ENCODE measurements at regions not wholly inside any gene's neighbourhood (a gene's known extent, or its start where the extent isn't known, plus 50 kb on each side); places are given as distances from the start of the nearest gene placed in this dataset.

DNA sequence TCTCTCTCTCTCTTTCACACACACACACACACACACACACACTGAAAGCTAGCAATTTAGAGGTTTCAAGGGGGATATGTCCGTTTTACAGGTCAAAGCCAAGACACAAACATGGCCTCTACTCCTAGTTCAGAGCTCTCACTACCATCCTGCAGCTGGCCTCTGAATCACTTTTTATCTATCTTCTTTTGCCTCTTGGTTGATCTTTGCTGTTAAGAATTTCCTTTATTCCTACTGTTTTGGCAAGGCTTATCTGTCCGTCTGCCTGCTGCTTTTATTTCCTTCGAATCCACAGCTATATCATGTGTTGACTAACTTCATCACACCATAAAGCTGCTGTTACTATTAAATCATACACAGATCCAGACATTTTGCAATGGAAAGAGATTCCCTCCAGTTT, 543.0 kb downstream of the PLCL1 start:
- no peak for TF ChIP-seq ZFX (IDR thresholded peaks at IDR 0.05; ENCODE audit: borderline replicate concordance)
- TF ChIP-seq, protein P1, sequence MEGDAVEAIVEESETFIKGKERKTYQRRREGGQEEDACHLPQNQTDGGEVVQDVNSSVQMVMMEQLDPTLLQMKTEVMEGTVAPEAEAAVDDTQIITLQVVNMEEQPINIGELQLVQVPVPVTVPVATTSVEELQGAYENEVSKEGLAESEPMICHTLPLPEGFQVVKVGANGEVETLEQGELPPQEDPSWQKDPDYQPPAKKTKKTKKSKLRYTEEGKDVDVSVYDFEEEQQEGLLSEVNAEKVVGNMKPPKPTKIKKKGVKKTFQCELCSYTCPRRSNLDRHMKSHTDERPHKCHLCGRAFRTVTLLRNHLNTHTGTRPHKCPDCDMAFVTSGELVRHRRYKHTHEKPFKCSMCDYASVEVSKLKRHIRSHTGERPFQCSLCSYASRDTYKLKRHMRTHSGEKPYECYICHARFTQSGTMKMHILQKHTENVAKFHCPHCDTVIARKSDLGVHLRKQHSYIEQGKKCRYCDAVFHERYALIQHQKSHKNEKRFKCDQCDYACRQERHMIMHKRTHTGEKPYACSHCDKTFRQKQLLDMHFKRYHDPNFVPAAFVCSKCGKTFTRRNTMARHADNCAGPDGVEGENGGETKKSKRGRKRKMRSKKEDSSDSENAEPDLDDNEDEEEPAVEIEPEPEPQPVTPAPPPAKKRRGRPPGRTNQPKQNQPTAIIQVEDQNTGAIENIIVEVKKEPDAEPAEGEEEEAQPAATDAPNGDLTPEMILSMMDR (IDR thresholded peaks at IDR 0.05): no peak
- no peak overlapping the region for H3K27ac ChIP-seq

DNA sequence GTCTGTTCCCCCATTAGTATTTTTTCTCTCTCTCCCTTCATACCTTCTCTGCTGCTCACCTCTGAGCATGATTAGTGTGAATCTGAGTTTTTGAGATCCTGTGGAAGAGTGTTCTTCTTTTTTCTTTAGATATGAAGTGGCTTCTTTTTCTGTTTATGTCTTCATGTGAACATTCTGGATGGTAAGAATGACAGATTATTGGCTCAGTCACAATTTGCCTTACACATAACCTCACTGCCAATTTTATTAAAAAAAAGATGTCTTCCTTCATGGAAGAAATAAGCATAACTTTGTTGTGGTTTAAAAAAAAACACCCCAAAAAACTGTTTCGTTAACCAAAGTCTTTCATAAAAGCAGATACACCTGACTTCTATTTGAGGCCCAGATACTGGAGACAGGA, 539.1 kb downstream of the PLCL1 start:
- TF ChIP-seq, protein P1 (IDR thresholded peaks at IDR 0.05): no peak
- no peak for TF ChIP-seq ZFX (IDR thresholded peaks at IDR 0.05; ENCODE audit: borderline replicate concordance)
- no peak overlapping the region for H3K27ac ChIP-seq

DNA sequence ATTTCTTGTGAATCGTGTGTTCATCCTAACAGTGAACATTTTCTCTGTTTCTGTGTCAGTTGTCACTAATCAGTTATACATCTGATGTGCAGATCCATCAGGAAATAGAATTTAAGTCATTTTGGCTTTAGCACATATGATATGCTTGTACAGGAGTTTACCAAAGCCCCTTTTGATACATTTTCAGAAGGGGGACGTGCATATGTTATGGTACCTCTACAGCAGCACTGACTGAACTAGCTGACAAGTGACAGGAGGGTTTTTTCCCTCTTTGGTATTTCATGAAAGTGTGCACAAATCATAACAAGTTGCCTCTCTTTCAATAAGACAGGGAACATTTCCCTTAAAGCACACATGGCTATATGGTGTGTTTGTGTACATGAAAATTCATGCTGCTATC, 536.5 kb downstream of the PLCL1 start:
- no peak for TF ChIP-seq ZFX (IDR thresholded peaks at IDR 0.05; ENCODE audit: borderline replicate concordance)
- TF ChIP-seq, protein P1 (IDR thresholded peaks at IDR 0.05): no peak
- H3K27ac ChIP-seq: no peak overlapping the region

DNA sequence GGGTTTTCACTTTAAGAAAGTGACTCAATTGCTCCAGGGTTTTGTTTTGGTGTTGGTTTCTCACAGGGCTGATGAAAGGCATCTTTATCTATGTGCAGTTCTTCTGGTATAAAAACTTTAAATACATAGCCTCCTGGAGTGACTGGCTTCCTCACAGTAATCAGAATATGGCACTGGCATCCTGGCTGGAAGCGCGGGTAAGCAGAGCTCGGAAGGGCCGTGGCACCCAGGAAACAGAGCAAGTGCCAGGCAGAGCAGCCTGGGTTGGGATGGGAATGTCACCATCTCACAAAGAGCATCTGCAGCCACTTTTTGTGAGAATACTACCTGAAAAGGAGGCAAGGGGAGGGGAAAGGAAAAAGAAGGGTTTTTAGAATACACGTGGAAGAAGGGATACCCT, 534.7 kb downstream of the PLCL1 start:
- H3K27ac ChIP-seq: no peak overlapping the region
- TF ChIP-seq, protein P1 (IDR thresholded peaks at IDR 0.05): no peak
- no peak for TF ChIP-seq ZFX (IDR thresholded peaks at IDR 0.05; ENCODE audit: borderline replicate concordance)

DNA sequence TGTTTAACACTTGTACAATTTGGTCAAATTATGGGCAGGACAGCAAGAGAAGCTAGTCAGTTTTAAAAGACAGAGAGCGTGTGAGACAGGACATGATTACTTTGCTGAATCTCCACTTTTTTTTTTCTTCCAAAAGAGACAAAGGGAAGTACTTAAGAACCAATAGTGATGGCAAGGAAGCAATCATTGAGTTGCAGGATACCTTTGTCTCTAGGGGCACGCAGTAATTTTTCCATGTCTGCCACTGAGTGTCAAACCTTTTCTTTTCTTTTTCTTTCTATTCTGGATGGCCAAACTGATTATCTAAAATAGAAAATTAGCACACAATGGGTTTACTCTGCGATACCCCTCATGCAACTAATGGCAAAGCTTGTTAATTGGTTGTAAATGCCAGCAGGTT, 533.0 kb downstream of the PLCL1 start:
- no peak overlapping the region for H3K27ac ChIP-seq
- TF ChIP-seq, protein P1 (IDR thresholded peaks at IDR 0.05): no peak
- TF ChIP-seq ZFX (IDR thresholded peaks at IDR 0.05; ENCODE audit: borderline replicate concordance): no peak

DNA sequence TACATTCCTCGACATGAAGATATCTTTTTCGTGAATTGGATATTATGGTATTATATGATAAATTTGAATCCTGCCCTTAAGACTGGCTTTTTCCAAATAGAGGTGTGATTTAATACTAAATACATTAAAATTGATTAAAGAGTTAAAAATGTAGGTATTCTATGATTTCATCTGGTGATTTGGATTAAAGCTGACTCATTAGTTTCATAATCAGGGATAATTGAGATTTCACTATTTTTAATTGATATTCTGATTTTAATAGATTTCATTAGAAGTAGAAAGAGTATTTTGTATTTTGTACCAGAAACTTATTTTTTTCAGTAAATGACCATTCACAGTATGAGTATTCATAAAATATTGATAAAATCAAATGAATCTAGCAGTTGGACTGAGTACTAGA, 524.1 kb downstream of the PLCL1 start:
- no peak overlapping the region for H3K27ac ChIP-seq
- TF ChIP-seq ZFX (IDR thresholded peaks at IDR 0.05; ENCODE audit: borderline replicate concordance): no peak
- TF ChIP-seq, protein P1 (IDR thresholded peaks at IDR 0.05): no peak

DNA sequence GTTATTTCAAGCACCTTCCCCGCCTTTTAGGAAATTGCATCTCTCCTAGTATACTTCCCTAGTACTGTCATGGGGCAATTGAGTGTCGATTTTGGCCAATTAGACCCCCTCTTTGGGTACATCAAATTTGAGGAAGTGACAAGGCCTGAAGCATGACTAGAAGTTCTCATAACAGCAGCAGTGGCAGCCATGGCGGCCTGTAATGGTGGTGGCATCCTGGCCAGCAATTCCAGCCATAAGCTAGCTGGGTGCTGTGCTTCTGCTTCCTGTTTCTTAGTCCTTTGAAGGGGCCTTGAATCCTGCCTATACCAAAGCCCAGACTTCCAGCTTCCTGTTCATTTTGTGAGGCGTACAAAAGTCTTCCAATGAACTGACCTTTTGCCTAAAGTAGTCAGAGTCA, 523.1 kb downstream of the PLCL1 start:
- no peak overlapping the region for H3K27ac ChIP-seq
- TF ChIP-seq, protein P1 (IDR thresholded peaks at IDR 0.05): no peak
- no peak for TF ChIP-seq ZFX (IDR thresholded peaks at IDR 0.05; ENCODE audit: borderline replicate concordance)

All from 22Rv1 (cell line).